ENCODE measurements at regions not wholly inside any gene's neighbourhood (a gene's known extent, or its start where the extent isn't known, plus 50 kb on each side); places are given as distances from the start of the nearest gene placed in this dataset.

- TF ChIP-seq SUZ12 (IDR thresholded peaks at IDR 0.05; ENCODE audit: extremely low read depth, insufficient read depth, insufficient read length) (no peak), ZNF274 (IDR thresholded peaks at IDR 0.05; ENCODE audit: low read depth, low read length) (no peak), YY1 (IDR thresholded peaks at IDR 0.05; ENCODE audit: insufficient read depth, insufficient read length) (no peak)
Measured at GRCh38 chr2:120995152-120995551, 259.5 kb downstream of the GLI2 start.
